ENCODE measurements at regions not wholly inside any gene's neighbourhood (a gene's known extent, or its start where the extent isn't known, plus 50 kb on each side); places are given as distances from the start of the nearest gene placed in this dataset.

DNA sequence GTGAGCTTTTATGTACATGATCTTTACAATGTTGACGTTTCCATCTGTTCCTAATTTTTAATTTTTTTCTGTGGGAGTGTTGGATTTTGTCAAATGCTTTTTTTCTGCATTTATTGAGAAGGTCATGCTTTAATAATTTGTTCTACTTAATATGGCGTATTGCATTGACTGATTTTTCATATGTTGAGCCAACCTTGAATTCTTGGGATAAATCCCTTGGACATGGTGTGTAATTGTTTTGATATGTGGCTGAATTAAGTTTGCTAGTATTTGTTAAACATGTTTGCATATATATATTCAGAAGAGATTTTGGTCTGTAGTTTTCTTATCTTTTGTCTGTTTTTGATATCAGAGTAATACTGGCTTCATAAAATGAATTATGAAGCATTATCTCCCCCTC is 256.7 kb downstream of the EDEM1 start:
- TF ChIP-seq, protein P1, sequence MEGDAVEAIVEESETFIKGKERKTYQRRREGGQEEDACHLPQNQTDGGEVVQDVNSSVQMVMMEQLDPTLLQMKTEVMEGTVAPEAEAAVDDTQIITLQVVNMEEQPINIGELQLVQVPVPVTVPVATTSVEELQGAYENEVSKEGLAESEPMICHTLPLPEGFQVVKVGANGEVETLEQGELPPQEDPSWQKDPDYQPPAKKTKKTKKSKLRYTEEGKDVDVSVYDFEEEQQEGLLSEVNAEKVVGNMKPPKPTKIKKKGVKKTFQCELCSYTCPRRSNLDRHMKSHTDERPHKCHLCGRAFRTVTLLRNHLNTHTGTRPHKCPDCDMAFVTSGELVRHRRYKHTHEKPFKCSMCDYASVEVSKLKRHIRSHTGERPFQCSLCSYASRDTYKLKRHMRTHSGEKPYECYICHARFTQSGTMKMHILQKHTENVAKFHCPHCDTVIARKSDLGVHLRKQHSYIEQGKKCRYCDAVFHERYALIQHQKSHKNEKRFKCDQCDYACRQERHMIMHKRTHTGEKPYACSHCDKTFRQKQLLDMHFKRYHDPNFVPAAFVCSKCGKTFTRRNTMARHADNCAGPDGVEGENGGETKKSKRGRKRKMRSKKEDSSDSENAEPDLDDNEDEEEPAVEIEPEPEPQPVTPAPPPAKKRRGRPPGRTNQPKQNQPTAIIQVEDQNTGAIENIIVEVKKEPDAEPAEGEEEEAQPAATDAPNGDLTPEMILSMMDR (IDR thresholded peaks at IDR 0.05; ENCODE audit: borderline replicate concordance, extremely low read depth, low read length, poor library complexity, severe bottlenecking) = no peak
- no peak overlapping the region for H3K9ac ChIP-seq (ENCODE audit: low read depth, low read length)
- no peak overlapping the region for H3K27ac ChIP-seq (ENCODE audit: low read length)
- H3K79me2 ChIP-seq (ENCODE audit: insufficient read depth, low read length) = no peaks in the 10 kb centered on the region
- ATAC-seq (ENCODE audit: insufficient read depth, low read depth) = no peak
- peaks cover 6% of the 10 kb centered on the region for H3K27me3 ChIP-seq (ENCODE audit: insufficient read depth, low read length, poor library complexity)
- H3K4me1 ChIP-seq (ENCODE audit: insufficient read depth, low read length) = no peaks in the 10 kb centered on the region
- no peak for DNase-seq
- H3K4me3 ChIP-seq (ENCODE audit: low read depth in 1 of 2, low read length in 2 of 2) = no peak overlapping the region
- no peak overlapping the region for H2AFZ ChIP-seq (ENCODE audit: low read depth, low read length)
- H3K4me2 ChIP-seq (ENCODE audit: insufficient read depth, low read length) = no peak overlapping the region
- no peaks in the 10 kb centered on the region for H3K36me3 ChIP-seq (ENCODE audit: insufficient read depth, low read length)
- H3K9me3 ChIP-seq (ENCODE audit: insufficient read depth, low read length, severe bottlenecking) = no peaks in the 10 kb centered on the region
- H4K20me1 ChIP-seq (ENCODE audit: insufficient read depth, low read length) = no peaks in the 10 kb centered on the region

DNA sequence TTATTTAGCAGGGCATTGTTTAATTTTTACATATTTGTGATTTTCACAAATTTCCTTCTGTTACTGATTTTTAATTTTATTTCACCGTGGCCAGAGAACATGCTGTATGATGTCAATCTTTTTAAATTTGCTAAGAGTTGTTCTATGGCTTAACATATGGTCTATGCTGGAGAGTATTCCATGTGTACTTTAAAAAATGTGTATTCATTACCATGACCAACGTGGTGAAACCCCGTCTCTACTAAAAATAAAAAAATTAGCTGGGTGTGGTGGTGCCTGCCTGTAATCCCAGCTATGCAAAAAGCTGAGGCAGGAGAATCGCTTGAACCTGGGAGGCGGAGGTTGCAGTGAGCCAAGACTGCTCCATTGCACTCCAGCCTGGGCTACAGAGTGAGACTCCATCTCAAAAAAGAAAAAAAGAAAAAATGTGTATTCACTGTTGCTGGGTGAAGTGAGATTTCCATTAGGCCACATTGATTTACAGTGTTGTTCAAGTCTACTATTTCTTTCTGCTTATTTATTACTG is 258.2 kb downstream of the EDEM1 start:
- Histone ChIP-seq H3K27ac (ENCODE audit: low read length) (no peak overlapping the region), H3K4me1 (ENCODE audit: insufficient read depth, low read length) (no peaks in the 10 kb centered on the region), H3K79me2 (ENCODE audit: insufficient read depth, low read length) (no peaks in the 10 kb centered on the region), H3K9me3 (ENCODE audit: insufficient read depth, low read length, severe bottlenecking) (no peaks in the 10 kb centered on the region), H3K27me3 (ENCODE audit: insufficient read depth, low read length, poor library complexity) (peaks cover 6% of the 10 kb centered on the region), H2AFZ (ENCODE audit: low read depth, low read length) (no peak overlapping the region), H3K4me2 (ENCODE audit: insufficient read depth, low read length) (no peak overlapping the region), H3K36me3 (ENCODE audit: insufficient read depth, low read length) (no peaks in the 10 kb centered on the region), H3K4me3 (ENCODE audit: low read depth in 1 of 2, low read length in 2 of 2) (no peak overlapping the region), H3K9ac (ENCODE audit: low read depth, low read length) (no peak overlapping the region), H4K20me1 (ENCODE audit: insufficient read depth, low read length) (no peaks in the 10 kb centered on the region)
- TF ChIP-seq, protein P1 (IDR thresholded peaks at IDR 0.05; ENCODE audit: borderline replicate concordance, extremely low read depth, low read length, poor library complexity, severe bottlenecking) = no peak
- no peak for TF ChIP-seq EZH2 (IDR thresholded peaks at IDR 0.05; ENCODE audit: borderline replicate concordance, low read depth, low read length, severe bottlenecking)
- DNase-seq (no peak), ATAC-seq (ENCODE audit: insufficient read depth, low read depth) (no peak)

DNA sequence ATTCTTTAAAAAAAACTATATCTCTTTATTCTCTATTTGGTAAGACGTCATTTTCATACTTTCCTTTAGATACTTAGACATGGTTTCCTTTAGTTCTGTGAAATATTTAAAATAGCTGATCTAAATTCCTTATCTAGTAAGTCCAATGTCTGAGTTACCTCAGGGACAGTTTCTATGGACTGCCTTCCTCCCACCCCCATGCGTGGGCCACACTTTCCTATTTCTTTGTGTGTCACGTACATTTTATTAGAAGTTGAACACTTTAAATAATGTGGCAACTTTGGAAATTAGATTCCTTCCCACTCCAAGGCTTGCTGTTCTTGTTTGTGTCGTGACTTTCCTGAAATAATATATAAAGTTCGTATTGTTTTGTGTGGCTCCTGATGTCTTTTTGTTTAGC is 260.7 kb downstream of the EDEM1 start:
- Histone ChIP-seq H3K9me3 (ENCODE audit: insufficient read depth, low read length, severe bottlenecking) (no peaks in the 10 kb centered on the region), H3K27ac (ENCODE audit: low read length) (no peak overlapping the region), H3K4me2 (ENCODE audit: insufficient read depth, low read length) (no peak overlapping the region), H3K79me2 (ENCODE audit: insufficient read depth, low read length) (no peaks in the 10 kb centered on the region), H3K4me3 (ENCODE audit: low read depth in 1 of 2, low read length in 2 of 2) (no peak overlapping the region), H3K9ac (ENCODE audit: low read depth, low read length) (no peak overlapping the region), H2AFZ (ENCODE audit: low read depth, low read length) (no peak overlapping the region), H3K27me3 (ENCODE audit: insufficient read depth, low read length, poor library complexity) (peaks cover 6% of the 10 kb centered on the region), H3K4me1 (ENCODE audit: insufficient read depth, low read length) (no peaks in the 10 kb centered on the region), H3K36me3 (ENCODE audit: insufficient read depth, low read length) (no peaks in the 10 kb centered on the region), H4K20me1 (ENCODE audit: insufficient read depth, low read length) (no peaks in the 10 kb centered on the region)
- no peak for ATAC-seq (ENCODE audit: insufficient read depth, low read depth)
- DNase-seq = no peak
- TF ChIP-seq, protein P1 (IDR thresholded peaks at IDR 0.05; ENCODE audit: borderline replicate concordance, extremely low read depth, low read length, poor library complexity, severe bottlenecking) = no peak
- no peak for TF ChIP-seq EZH2 (IDR thresholded peaks at IDR 0.05; ENCODE audit: borderline replicate concordance, low read depth, low read length, severe bottlenecking)

DNA sequence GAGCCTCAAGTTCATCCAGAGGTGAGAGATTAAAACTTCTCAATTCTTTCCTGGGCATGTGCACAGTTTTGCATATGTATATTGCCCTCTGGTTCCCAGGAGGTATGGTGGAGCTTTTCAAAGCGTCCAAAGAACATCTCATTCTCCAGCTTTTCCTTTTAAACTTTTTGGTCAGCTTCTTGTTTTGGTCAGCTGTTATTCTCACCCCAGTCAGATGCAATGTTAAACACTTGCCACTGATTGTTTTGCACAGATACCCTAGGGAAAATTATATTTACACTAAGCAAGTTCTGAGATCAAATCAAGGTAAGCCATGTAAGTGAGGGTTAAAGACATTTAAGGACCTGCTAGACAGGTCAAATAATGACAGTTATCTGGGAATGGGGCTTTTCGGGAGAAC is 261.3 kb downstream of the EDEM1 start:
- Histone ChIP-seq H3K4me1 (ENCODE audit: insufficient read depth, low read length) (no peaks in the 10 kb centered on the region), H4K20me1 (ENCODE audit: insufficient read depth, low read length) (no peaks in the 10 kb centered on the region), H3K9me3 (ENCODE audit: insufficient read depth, low read length, severe bottlenecking) (no peaks in the 10 kb centered on the region), H3K27ac (ENCODE audit: low read length) (no peak overlapping the region), H3K4me2 (ENCODE audit: insufficient read depth, low read length) (no peak overlapping the region), H3K9ac (ENCODE audit: low read depth, low read length) (no peak overlapping the region), H2AFZ (ENCODE audit: low read depth, low read length) (no peak overlapping the region), H3K27me3 (ENCODE audit: insufficient read depth, low read length, poor library complexity) (peaks cover 6% of the 10 kb centered on the region), H3K79me2 (ENCODE audit: insufficient read depth, low read length) (no peaks in the 10 kb centered on the region), H3K36me3 (ENCODE audit: insufficient read depth, low read length) (no peaks in the 10 kb centered on the region), H3K4me3 (ENCODE audit: low read depth in 1 of 2, low read length in 2 of 2) (no peak overlapping the region)
- no peak for TF ChIP-seq EZH2 (IDR thresholded peaks at IDR 0.05; ENCODE audit: borderline replicate concordance, low read depth, low read length, severe bottlenecking)
- TF ChIP-seq, protein P1 (IDR thresholded peaks at IDR 0.05; ENCODE audit: borderline replicate concordance, extremely low read depth, low read length, poor library complexity, severe bottlenecking) = no peak
- DNase-seq (no peak), ATAC-seq (ENCODE audit: insufficient read depth, low read depth) (no peak)

Measured in DND-41 (cell line).